HG03108 (cell line): ENCODE measurements at regions not wholly inside any gene's neighbourhood (a gene's known extent, or its start where the extent isn't known, plus 50 kb on each side); places are given as distances from the start of the nearest gene placed in this dataset.
"Not testable (repeated sequence)": the region's sequence is repeated elsewhere in the genome, so short reads cannot be mapped to it uniquely, and the experiment has no call there.

Experiments
- ATAC-seq: cut with Tn5 transposase; IDR thresholded peaks from one replicate; pipeline ENCODE4 v1.9.1; 2021; ENCODE audit warnings: moderate library complexity; ENCODE audit not compliant: unreplicated experiment

GRCh38 chr4:97437998-97438705 lies 705.1 kb downstream of the STPG2 start:
- ATAC-seq: not testable (repeated sequence)

GRCh38 chr4:97453186-97453585 lies 690.1 kb downstream of the STPG2 start:
- no peak for ATAC-seq

GRCh38 chr4:97457253-97457652 lies 686.0 kb downstream of the STPG2 start:
- no peak for ATAC-seq

GRCh38 chr4:97468272-97468671 lies 675.0 kb downstream of the STPG2 start:
- ATAC-seq: no peak

- ATAC-seq: no peak
These were observed 667.7 kb downstream of the STPG2 start for GRCh38 chr4:97475621-97476020.

GRCh38 chr4:97477974-97478373 lies 665.3 kb downstream of the STPG2 start:
- ATAC-seq: no peak

- no peak for ATAC-seq
These were observed 663.9 kb downstream of the STPG2 start for GRCh38 chr4:97479388-97479787.

GRCh38 chr4:97491856-97492255 lies 651.4 kb downstream of the STPG2 start:
- no peak for ATAC-seq

GRCh38 chr4:97493815-97494518 lies 649.3 kb downstream of the STPG2 start:
- ATAC-seq: no peak

- ATAC-seq: no peak
These were observed 646.9 kb downstream of the STPG2 start for GRCh38 chr4:97496298-97496873.

GRCh38 chr4:97498875-97499274 lies 644.4 kb downstream of the STPG2 start:
- no peak for ATAC-seq

GRCh38 chr4:97500423-97500822 lies 642.9 kb downstream of the STPG2 start:
- peak; percentile 69 for ATAC-seq

GRCh38 chr4:97504713-97505112 lies 638.6 kb downstream of the STPG2 start:
- ATAC-seq: no peak

- ATAC-seq: no peak
These were observed 635.6 kb downstream of the STPG2 start for GRCh38 chr4:97507587-97508245.
